ENCODE measurements at regions not wholly inside any gene's neighbourhood (a gene's known extent, or its start where the extent isn't known, plus 50 kb on each side); places are given as distances from the start of the nearest gene placed in this dataset.
"Not testable (repeated sequence)": the region's sequence is repeated elsewhere in the genome, so short reads cannot be mapped to it uniquely, and the experiment has no call there.

DNA sequence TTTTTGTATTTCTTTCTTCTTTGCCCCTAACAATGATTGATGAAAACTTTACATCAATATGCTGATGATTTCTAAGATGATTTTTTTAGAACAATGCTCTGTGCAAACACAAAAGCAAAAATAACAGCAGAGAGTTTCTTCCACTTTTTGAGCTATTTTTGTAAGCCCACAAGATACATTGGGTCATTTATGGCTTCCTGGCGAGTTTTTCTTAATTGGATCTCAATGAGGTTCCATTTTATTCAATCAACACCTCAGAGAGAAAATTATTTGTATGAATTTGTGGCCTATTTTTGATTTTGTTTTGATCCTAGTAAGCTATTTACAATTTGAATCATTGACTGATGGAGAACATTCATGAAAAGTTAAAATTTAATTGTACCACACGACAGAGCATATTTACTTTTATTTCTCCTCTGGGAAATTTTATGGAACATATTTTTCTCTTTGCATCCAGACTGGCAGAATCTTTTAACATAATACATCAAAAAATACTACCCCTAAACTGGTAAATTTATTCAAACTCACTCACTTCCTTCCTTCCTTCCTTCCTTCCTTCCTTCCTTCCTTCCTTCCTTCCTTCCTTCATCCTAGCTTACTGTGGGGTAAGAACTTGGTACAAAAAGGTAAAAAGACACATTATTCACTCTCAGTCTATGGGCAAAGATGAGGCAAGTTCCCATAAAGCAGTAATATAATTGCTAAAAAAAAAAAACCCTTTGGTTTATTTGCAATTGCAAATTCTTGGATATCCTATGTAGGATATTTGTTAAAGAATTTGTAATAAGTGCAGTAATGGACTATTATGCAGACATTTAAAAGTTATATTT, 710.4 kb downstream of the SLC4A3 start:
- no peak for DNase-seq (ENCODE audit: low read depth in 2 of 2)

DNA sequence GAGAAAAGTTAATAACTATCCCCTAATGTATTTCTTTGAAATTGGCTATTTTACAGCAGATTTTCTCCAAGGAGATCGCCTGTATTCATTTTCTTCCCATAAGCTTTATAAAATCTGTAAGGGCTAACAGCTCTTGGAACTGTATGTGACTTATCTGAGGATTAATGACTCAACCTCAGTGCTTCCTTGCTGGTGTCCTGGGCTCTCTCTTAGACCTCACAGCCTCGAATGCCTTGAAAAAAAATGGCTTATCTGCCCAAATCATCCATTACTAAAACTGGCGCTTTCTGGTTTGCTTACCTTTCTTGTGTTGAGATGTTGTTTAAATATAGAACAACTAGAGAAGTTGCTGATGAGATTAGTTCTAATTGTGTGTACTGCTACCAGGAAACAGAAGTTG, 713.6 kb downstream of the SLC4A3 start:
- no peak for DNase-seq (ENCODE audit: low read depth in 2 of 2)

DNA sequence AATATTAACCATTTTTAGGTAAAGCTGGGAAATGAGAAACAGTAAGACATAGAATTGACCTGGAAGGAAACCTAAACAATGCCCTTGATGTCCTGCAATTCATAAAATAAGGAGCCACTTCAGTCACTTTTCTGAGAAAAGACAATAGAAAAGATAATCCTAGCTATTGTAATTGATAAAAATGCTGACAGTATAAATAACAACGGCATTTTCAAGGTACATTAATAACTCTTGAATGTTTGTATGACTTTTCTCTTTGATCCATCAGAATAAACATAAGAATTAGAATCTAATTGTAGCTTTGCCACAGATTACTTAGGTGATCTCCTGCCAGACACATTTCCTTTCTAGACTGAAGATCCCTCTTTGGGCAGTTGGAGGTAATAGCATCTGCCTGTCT, 719.5 kb downstream of the SLC4A3 start:
- DNase-seq (ENCODE audit: low read depth in 2 of 2): no peak

DNA sequence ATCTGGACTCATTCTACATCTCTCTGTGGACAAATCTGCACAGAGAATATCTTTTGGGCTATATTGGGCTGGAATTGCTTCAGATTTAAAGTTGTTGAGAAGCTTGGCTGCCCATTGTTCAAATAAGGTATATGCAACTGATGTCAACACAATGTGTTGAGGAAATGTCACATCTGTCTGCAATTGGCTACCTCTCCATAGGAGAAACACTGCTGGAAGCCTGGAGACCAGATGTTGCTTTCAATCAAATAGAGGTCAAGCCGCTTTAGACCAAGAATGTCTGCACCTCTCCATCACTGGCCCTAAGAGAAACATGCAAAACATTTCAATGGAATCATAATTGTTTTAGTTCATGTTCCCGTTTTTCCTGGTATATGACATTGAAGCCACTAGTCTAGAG, 720.2 kb downstream of the SLC4A3 start:
- DNase-seq (ENCODE audit: low read depth in 2 of 2): no peak

DNA sequence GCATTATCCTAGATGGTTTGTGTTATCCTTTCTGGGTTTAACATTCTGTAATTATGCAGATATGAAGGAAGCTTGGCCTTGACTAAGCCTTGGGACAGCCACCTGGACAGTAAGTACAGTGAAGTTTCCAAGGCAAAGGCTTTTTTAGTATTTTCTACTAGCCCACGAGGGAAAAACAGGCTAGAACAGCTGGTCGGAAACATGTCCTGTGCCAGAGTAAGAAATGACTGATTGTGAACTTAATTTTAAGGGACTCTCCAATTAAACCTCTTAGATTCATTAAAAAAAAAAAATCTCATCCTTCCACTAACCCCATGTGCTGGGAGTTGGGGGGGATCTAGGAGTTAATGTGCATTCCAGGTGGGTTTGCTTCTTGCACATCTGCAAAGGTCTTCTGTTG, 720.8 kb downstream of the SLC4A3 start:
- no peak for DNase-seq (ENCODE audit: low read depth in 2 of 2)

DNA sequence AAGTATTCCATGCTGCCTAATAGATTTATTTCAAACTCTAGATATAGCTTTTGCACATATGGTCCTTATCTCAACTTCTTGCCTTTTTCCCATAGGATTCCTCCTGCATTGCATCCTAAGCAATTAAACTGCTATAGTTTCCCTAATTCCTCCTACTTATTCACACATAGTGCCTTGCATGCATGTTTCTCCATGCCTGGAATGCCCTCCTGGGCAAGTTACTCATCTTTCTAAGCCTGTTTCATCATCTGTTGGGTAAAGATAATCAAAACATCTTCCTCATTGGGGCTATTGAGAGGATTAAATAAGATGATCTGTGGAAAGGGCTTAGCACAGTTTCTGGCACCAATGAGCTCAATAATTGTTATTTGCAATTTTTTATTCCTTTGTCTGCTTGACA, 726.5 kb downstream of the SLC4A3 start:
- no peak for DNase-seq (ENCODE audit: low read depth in 2 of 2)

DNA sequence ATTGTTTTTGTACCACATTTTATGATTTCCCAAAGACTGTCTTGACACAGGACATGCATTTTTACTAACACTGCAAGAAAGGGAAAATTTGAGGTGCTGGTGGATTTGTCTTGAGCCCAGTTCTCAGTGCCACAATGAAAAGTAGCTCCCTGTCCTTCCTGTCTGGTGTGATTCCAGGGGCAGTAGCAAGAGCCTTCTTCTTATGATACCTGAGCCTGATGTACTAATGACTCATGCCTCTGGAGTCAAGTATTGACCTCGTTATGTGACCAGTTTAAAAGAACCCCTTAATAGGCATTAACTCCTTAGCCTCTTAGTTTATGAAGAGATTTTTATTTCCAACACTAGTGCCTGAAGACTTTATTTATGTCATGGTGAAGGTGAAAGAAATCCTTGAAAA, 728.6 kb downstream of the SLC4A3 start:
- DNase-seq (ENCODE audit: low read depth in 2 of 2): no peak

DNA sequence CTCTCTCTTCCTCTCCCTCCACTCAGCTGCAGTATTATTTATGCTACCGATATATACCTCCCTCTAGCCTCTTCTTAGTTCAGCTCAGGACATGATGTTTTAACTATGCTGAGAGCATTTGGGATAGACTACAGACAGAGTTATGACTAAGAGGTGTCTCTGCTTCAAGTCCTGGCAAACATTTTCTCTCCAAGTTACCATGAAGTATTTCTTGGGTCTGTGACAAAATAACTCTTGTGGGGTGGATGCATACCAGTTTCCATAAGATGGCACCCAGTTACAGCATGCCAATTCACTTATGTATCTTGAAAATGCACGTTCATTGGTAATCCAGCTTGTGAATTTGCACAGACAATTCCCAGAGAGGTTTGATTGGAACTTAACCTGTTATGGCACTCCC, 737.6 kb downstream of the SLC4A3 start:
- DNase-seq (ENCODE audit: low read depth in 2 of 2): no peak

DNA sequence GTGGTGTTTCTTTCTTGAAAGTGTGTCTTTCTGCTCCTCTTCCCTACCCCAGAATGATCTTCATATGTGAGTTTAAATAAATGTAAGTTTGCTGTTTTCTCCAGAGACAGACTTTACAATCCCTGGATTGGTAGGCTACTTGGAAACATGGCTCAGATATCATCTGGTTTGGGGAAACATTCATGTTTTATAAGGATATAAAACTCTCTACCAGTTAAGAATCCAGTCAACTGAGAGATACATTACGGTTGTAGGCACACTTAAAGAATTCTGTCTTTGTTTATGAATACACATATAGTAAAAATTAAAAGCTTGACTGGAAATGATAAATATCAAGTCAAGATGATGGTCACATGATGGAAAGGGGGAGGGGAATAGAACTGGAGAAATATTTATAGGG, 739.3 kb downstream of the SLC4A3 start:
- no peak for DNase-seq (ENCODE audit: low read depth in 2 of 2)

DNA sequence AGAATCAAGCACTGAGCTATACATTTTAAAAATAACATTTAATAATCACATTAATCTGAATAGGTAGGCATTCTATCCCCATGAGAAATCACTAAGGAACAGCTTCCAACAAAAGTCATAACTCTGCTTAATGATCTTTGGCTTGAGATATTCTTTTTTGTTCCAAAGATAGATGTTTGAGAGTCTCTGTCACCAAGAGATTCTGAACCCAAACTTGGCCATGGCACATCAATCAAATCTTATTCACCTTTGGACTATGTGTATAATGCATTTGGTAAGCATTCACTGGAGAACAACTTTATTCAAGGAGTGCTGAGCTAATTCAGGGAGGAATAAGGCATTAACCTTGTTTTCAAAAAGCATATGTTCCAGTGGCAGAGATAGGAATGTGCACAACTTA, 743.3 kb downstream of the SLC4A3 start:
- DNase-seq (ENCODE audit: low read depth in 2 of 2): no peak

DNA sequence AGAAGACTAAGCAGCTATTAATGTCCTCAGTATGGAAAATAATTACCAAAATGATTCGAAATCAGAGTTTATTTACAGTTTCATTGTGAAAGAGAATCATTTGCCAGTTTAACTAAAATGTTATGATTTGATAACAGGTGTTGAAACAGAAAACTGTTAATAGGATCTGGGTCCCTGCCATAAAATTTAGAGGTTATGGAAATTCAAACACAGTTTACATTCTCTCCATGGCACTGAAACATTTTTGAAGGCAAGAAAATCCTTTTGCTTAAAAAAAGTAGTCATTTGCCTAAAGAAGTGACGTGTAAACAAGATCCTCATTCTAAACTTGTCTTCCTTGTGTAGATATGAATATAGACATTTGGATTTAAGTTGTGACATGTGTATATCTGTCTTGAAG, 743.8 kb downstream of the SLC4A3 start:
- no peak for DNase-seq (ENCODE audit: low read depth in 2 of 2)

DNA sequence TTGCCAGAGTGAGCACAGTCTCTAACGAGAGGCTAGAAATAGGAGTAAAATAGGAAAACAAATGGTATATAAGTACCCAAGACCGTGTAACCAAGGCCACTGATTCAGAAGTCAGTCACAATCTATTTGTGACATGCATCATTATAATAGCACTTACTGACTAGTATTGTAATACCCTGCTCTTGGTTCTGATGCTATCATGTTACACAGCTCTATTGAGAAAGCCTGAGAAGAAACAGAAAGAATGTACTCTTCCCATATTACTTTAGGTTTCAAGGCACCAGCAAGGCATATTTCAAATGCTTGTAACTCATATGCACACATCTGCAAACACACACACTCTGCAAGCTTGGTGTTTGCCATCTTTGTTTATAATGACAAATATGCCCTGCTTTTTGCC, 746.4 kb downstream of the SLC4A3 start:
- DNase-seq (ENCODE audit: low read depth in 2 of 2): no peak

DNA sequence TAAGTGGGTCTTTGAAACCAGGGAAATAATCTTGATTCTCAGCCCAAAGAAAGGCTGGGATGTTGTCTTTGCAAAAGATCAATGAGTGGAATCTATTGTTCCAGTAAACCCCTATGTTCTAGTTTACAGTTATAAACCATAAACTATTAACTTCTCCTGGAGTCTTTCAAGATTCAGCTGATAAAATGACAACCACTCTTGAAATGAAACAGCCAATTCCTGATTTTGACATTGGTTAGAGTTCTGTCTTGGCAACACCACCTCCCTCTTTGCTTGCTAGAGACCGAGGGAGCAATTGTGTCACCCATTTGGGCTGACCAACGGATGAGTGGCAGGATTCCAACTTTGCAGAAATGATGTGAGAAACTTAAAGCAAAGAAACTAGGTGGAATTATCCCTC, 746.9 kb downstream of the SLC4A3 start:
- DNase-seq (ENCODE audit: low read depth in 2 of 2): no peak

DNA sequence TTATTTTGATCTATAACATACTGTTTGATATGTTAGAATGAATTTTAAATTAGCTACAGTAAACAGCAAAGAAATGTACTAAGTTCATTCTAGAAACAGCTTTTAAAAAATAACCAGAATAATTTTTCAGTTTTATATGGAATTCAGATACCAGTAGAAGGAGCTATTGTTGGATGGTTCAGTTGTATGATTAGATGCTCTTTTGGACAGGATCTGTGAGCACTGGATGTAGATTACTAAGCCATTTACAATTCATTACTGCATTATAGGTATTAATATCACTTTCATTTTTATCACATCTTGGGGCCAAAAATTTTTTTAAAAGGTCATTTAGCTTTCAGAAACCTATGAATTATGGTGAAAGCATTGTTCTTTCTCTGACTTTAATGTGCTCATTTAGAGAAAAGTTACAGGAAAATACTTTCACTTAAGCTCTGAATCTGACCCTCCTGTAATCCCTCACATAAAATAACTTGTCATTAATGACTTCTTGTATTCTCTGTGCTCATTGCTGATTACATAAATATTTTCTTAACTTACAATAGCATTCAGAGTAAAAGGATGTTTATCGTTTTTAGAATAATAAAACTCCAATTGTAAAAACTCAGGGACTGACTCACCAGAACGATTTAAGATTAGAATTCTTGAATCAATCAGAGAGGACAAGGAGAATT, 750.2 kb downstream of the SLC4A3 start:
- no peak for DNase-seq (ENCODE audit: low read depth in 2 of 2)

DNA sequence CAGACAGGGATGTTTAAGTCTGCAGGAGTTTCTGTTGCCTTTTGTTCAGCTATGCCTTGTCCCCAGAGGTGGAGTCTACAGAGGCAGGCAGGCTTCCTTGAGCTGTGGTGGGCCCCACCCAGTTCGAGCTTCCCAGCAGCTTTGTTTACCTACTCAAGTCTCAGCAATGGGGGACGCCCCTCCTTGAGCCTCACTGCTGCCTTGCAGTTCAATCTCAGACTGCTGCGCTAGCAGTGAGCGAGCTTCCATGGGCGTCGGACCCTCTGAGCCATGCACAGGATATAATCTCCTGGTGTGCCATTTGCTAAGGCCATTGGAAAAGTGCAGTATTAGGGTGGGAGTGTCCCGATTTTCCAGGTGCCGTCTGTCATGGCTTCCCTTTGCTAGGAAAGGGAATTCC, 760.3 kb downstream of the SLC4A3 start:
- not testable (repeated sequence) for DNase-seq (ENCODE audit: low read depth in 2 of 2)

DNA sequence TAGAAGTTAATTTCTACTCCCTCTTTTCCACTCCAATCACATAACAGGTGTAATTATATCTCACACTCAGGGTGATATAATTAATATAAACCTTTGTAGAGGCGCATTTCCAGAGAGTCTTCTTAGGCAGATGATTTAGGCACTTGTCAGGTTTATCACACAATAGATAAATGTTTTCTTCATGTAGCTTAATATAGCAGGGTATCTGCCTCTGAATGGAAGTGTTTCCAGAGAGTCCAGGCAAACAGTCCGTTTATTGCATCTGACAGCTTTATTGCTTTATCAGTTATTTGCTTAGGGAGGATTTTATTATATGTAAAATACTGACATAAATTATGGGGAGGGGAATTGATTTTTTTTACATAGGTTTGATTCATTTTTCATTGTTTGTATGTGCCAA, 766.3 kb downstream of the SLC4A3 start:
- DNase-seq (ENCODE audit: low read depth in 2 of 2): no peak

DNA sequence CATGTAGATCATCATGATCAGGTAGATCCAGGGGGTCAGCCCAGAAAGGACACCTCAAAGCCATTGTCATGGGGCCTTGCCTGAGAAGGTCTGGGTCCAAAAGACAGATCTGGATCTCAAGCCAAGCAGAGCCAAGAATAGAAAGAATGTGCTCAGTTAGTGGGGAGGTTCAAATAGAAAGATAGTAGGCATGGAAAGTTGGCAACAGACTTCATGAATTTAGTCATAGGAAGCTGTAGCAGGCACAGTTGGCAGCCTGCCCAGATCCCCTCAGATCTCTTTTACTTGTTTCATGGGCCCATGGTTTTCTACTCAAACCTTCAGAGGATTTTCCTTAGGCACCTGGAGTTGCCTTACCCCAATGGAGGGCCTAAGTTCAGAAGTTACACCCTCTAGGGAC, 767.0 kb downstream of the SLC4A3 start:
- no peak for DNase-seq (ENCODE audit: low read depth in 2 of 2)

DNA sequence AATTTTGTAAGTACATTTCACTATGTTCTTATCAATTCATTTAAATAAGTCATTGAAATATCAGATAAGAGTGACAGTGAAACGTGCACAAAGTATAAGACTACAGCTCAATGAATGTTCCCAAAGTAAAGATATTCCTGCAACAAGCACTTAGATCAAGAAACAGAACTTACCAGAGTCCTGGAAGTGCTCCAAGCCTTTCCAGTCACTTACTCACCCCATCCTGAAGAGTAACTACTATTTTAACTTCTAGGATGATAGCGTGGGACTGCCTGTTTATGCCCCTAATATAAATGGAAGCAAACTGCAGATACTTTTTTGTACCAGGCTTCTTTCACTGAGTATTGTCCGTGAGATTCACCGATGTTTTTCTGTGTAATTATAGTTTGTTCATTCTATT, 768.9 kb downstream of the SLC4A3 start:
- DNase-seq (ENCODE audit: low read depth in 2 of 2): no peak

DNA sequence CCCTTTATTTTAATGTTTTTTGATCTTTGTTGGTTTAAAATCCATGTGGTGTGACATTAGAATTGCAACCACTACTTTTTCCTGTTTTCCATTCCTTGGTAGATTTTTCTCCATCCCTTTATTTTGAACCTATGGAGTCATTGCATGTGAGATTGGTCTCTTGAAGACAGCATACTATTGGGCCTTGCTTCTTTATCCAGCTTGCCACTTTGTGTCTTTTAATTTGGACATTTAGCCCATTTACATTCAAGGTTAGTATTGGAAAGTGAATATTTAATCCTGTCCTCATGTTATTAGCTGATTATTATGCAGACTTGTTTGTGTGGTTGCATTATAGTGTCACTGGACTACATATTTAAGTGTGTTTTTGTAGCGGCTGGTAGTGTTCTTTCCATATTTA, 782.9 kb downstream of the SLC4A3 start:
- DNase-seq (ENCODE audit: low read depth in 2 of 2): no peak

DNA sequence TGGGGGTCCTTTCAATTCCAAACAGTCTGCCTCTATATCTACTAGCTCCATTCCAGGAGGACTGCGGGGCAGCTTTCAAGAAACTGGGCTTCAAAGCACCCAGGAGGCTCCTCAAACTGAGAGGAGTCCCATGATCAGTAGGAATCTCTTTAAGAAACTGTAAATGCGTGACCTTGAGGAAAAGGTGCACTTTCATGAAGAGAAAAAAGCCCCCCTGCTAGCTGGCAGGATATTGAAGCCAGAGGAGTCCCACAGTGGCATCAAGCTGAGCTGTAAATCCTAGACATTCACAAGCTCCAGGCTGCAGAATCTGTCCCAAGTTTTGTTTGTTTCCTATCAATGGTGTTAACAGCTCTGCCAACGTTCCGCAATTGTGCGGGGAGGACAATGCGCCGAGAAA, 790.1 kb downstream of the SLC4A3 start:
- DNase-seq (ENCODE audit: low read depth in 2 of 2): no peak

DNA sequence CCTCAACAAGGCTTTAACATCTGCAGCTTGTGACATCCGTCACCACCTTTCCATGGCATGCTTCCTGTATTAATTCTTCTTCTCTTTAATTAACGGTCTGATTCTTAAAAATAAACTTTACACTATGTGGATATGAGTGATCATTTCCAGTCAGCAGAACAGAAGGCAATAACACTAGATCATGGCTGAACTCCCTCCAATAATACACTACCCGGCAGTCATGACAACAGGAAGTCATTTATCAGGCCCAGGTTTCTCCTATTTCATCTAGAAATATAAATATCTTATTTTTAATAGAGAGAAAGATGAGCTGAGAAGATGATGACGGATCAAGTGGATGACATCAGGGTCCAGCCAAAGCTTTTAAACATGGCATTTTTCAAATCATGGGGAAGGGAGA, 792.2 kb downstream of the SLC4A3 start:
- DNase-seq (ENCODE audit: low read depth in 2 of 2): no peak

DNA sequence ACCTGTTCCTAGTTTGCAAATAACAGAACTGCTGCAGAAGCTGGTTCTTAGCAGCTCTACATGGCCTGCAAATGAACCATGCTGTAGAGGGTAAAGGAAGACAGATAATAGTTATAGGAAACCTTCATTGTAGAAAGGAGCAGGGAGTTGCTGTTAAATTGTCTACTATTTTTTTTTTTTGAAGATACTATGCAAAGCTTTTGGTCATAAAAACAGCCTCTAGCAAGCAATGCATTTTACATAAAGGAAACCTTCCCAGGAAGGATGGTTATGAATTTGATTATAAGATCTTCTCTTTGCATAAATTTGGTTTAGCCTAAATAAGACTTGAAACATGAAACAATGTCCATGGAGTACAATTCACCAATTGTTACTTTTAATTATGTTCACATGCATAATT, 793.4 kb downstream of the SLC4A3 start:
- DNase-seq (ENCODE audit: low read depth in 2 of 2): no peak

DNA sequence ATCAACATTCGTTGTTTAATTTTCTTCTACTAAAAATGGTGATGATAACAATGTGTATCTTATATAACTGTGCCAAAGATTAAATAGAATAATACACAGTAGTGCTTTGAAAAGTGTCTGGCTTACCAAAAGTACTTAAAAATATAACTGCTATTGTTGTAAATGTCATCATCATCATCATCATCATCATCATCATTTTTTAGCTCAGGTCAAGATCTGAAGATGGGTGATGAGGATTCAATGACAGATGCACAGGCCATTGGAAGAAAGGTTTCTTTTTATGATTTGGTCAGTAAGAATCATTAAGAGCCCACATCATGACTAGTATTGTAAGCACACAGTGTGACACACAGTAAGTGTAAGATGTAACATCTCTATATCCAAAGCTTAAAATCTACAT, 795.2 kb downstream of the SLC4A3 start:
- DNase-seq (ENCODE audit: low read depth in 2 of 2): no peak

DNA sequence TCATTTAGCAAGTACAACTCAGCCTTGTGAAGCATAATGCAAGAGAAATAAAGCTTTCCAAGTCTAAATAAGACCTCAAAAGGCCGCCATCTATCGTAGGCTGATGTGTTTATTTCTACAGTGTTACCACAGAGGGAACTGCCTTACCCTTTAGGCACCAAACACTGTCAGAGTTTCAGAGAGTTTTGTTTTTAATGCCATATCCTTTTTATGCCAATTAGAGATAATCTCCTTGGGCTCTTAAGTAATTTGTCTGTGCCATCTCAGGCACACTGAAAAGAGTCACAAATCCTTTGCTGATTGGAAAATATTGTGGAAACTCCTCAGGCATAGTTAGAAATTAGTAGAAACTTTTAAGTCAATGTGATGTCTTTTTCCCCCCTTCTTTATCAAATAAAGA, 797.1 kb downstream of the SLC4A3 start:
- DNase-seq (ENCODE audit: low read depth in 2 of 2): no peak
